ENCODE measurements at regions not wholly inside any gene's neighbourhood (a gene's known extent, or its start where the extent isn't known, plus 50 kb on each side); places are given as distances from the start of the nearest gene placed in this dataset.

DNA sequence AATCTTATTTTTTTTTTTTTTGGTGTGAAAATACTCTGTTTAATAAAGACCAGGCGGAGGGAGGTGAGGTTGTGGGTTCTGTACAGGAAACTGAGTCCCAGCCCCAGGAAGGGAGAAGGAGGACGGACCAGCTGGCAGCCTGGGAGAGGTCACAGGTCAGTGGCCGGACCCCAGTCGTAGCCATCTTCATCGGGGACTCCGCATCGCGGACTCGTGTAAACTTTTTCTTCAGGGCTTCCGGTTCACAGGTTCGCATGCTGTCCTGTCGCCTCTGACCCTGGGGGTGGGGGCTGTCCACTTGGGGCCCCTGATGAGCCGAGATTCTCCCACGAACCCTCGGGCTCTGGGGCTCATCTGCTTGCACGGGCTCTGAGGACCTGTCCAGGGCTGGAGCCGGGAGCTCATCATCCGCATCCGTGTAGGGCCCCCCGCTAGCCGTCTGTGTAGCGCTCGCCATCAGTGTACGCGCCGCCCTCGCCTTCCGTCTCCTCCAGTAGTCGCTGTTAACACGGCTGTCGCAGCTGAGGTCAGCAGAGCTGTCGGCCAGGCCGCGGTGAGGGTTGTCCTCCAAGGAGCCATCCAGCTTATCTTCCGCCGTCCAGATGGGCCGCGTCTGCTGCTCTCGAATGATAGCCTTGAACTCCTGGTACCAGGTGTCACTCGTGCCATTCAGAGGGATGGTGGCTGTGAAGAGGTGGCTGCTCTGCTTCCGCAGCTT lies 975.7 kb upstream of the PRMT6 start:
- no peak for DNase-seq (ENCODE audit: low spot score)
- CTCF ChIA-PET (ENCODE audit: low intra/inter-chr PET ratio, low total read pairs) = no interaction called here
- POLR2A ChIA-PET = no interaction called here
- Histone ChIP-seq H3K79me2 (ENCODE audit: insufficient read depth, low read length) (no peaks in the 10 kb centered on the region), H3K9me3 (ENCODE audit: low read length) (peaks cover 38% of the 10 kb centered on the region), H2AFZ (ENCODE audit: low read length) (no peak overlapping the region), H3K4me2 (ENCODE audit: low read depth, low read length) (no peak overlapping the region), H3K27ac (ENCODE audit: extremely low read length, insufficient read depth, low read length) (no peak overlapping the region), H3K4me3 (replicated peaks in 1 of 3; ENCODE audit: insufficient read depth in 1 of 3, low read depth in 2 of 3, low read length in 3 of 3) (no peak overlapping the region), H3K27me3 (ENCODE audit: control insufficient read depth in 1 of 2, insufficient read depth in 2 of 2, low read length in 2 of 2) (no peaks in the 10 kb centered on the region), H3K9ac (ENCODE audit: insufficient read depth, low read depth, low read length) (no peak overlapping the region), H4K20me1 (ENCODE audit: insufficient read depth, low read length) (no peaks in the 10 kb centered on the region), H3K4me1 (ENCODE audit: insufficient read depth, low read length) (no peaks in the 10 kb centered on the region), H3K36me3 (replicated peaks in 1 of 2; ENCODE audit: control insufficient read depth in 1 of 2, insufficient read depth in 2 of 2, low read length in 2 of 2) (no peaks in the 10 kb centered on the region)
- TF ChIP-seq KDM5B (CRISPR knock-in tag; IDR thresholded peaks at IDR 0.05; ENCODE audit: borderline replicate concordance) (no peak), HOXA3 (CRISPR knock-in tag; IDR thresholded peaks at IDR 0.05) (no peak), CBFB (CRISPR knock-in tag; IDR thresholded peaks at IDR 0.05) (no peak), CREM (IDR thresholded peaks at IDR 0.05) (no peak), CREM (CRISPR knock-in tag; IDR thresholded peaks at IDR 0.05) (no peak), NR2F1 (CRISPR knock-in tag; IDR thresholded peaks at IDR 0.05) (no peak), REPIN1 (CRISPR knock-in tag; IDR thresholded peaks at IDR 0.05; ENCODE audit: borderline replicate concordance, low read depth) (no peak), DDIT3 (CRISPR knock-in tag; IDR thresholded peaks at IDR 0.05) (no peak), PITX1 (CRISPR knock-in tag; IDR thresholded peaks at IDR 0.05) (no peak), SCMH1 (CRISPR knock-in tag; IDR thresholded peaks at IDR 0.05; ENCODE audit: borderline replicate concordance) (no peak), NAIF1 (CRISPR knock-in tag; IDR thresholded peaks at IDR 0.05; ENCODE audit: borderline replicate concordance) (no peak), ZNF839 (CRISPR knock-in tag; IDR thresholded peaks at IDR 0.05; ENCODE audit: borderline replicate concordance) (no peak), MEF2D (CRISPR knock-in tag; IDR thresholded peaks at IDR 0.05) (no peak), KMT2B (CRISPR knock-in tag; IDR thresholded peaks at IDR 0.05) (no peak), MIER2 (CRISPR knock-in tag; IDR thresholded peaks at IDR 0.05) (no peak), RFX5 (IDR thresholded peaks at IDR 0.05; ENCODE audit: low read depth, low read length) (no peak), ZNF17 (CRISPR knock-in tag; IDR thresholded peaks at IDR 0.05) (no peak), ZFP36L1 (CRISPR knock-in tag; IDR thresholded peaks at IDR 0.05) (no peak), RNF2 (conservative IDR thresholded peaks at IDR 0.05; ENCODE audit: low read depth) (no peak), HNF4G (IDR thresholded peaks at IDR 0.05; ENCODE audit: borderline replicate concordance, low read depth, low read length) (no peak), HNF4G (CRISPR knock-in tag; IDR thresholded peaks at IDR 0.05; ENCODE audit: borderline replicate concordance, low read depth) (no peak), DBP (CRISPR knock-in tag; IDR thresholded peaks at IDR 0.05; ENCODE audit: not compliant biosample characterization) (no peak)
- in situ Hi-C loops (cut with HindIII; ENCODE audit: extremely low pct_ligation_motif_present, low pct_unique_long_range_greater_than_20kb) = no loop called here
- FAIRE-seq = no peak
- no TSS peak for BruUV-seq (replicated peaks)
- WGBS (ENCODE audit: low lambda C conversion rate) = 62% methylated on average over 33 of the region's 41 CpGs
- intact Hi-C loops (cut with micrococcal nuclease; ENCODE audit: unreplicated experiment) = no loop called here
- ATAC-seq = no peak
